Keratinocyte (primary cell): ENCODE measurements at regions not wholly inside any gene's neighbourhood (a gene's known extent, or its start where the extent isn't known, plus 50 kb on each side); places are given as distances from the start of the nearest gene placed in this dataset.

ENCODE experiments used
- DNase-seq: peaks from one replicate; pipeline ENCODE4 v3.0.0-alpha.2; 2011; ENCODE audit warnings: low read depth, missing footprints, low spot score
- FAIRE-seq: peaks from 2 replicates; lab custom pipeline; 2011; peaks lifted over from hg19 to GRCh38; lab: Jason Lieb, UNC
- H2AFZ ChIP-seq: 2 replicates; pipeline ENCODE4 v1.6.0; 2012; ENCODE audit warnings: low read length, control low read depth, inconsistent platforms; ENCODE audit not compliant: control insufficient read depth
- H3K27ac ChIP-seq: 2 replicates; pipeline ENCODE4 v1.5.1; 2011; ENCODE audit warnings: low read length; ENCODE audit not compliant: control insufficient read depth, insufficient read depth
- H3K27me3 ChIP-seq: 3 replicates; pipeline ENCODE4 v1.6.0; 2011; ENCODE audit warnings: low read length; ENCODE audit not compliant: control insufficient read depth, insufficient read depth; ENCODE audit errors: extremely low read depth
- H3K36me3 ChIP-seq, 2 experiments: 2 replicates in 1 of 2; 3 replicates in 1 of 2; pipeline ENCODE4 v1.5.1; 2011; ENCODE audit warnings: low read length in 2 of 2, mild to moderate bottlenecking in 1 of 2; ENCODE audit not compliant: control insufficient read depth in 2 of 2, insufficient read depth in 2 of 2; ENCODE audit errors: extremely low read depth in 1 of 2
- H3K4me1 ChIP-seq: 3 replicates; pipeline ENCODE4 v1.5.1; 2011; ENCODE audit warnings: low read length; ENCODE audit not compliant: control insufficient read depth, insufficient read depth; ENCODE audit errors: extremely low read depth
- H3K4me2 ChIP-seq: 3 replicates; pipeline ENCODE4 v1.6.0; 2011; ENCODE audit warnings: low read depth, low read length; ENCODE audit not compliant: control insufficient read depth, insufficient read depth; ENCODE audit errors: extremely low read depth
- H3K4me3 ChIP-seq, 3 experiments: fragments of 200-600 bp in 1 of 3; sonication (generic) in 1 of 3; 2 replicates in 2 of 3; 3 replicates in 1 of 3; pipeline ENCODE4 v1.5.1; 2011 to 2016; ENCODE audit warnings: low read length in 3 of 3, mild to moderate bottlenecking in 3 of 3, control low read depth in 2 of 3, inconsistent platforms in 1 of 3, low read depth in 1 of 3, mixed read lengths in 1 of 3, mixed run types in 1 of 3, moderate library complexity in 1 of 3; ENCODE audit not compliant: control insufficient read depth in 2 of 3, insufficient read depth in 2 of 3; ENCODE audit errors: extremely low read depth in 1 of 3
- H3K79me2 ChIP-seq: 2 replicates; pipeline ENCODE4 v1.6.0; 2012; ENCODE audit warnings: low read length; ENCODE audit not compliant: control insufficient read depth, insufficient read depth
- H3K9ac ChIP-seq: 3 replicates; pipeline ENCODE4 v1.6.0; 2011; ENCODE audit warnings: low read length; ENCODE audit not compliant: control insufficient read depth, insufficient read depth; ENCODE audit errors: extremely low read depth
- H3K9me1 ChIP-seq: 3 replicates; pipeline ENCODE4 v1.6.0; 2011; ENCODE audit warnings: low read length; ENCODE audit not compliant: control insufficient read depth, insufficient read depth; ENCODE audit errors: extremely low read depth
- H3K9me3 ChIP-seq: 2 replicates; pipeline ENCODE4 v1.5.1; 2012; ENCODE audit warnings: low read depth, low read length; ENCODE audit not compliant: control insufficient read depth
- H4K20me1 ChIP-seq: 3 replicates; pipeline ENCODE4 v1.6.0; 2011; ENCODE audit warnings: low read length; ENCODE audit not compliant: control insufficient read depth, insufficient read depth; ENCODE audit errors: extremely low read depth
- CTCF ChIP-seq, 3 experiments: IDR thresholded peaks in 1 of 3; conservative IDR thresholded peaks in 1 of 3; optimal IDR thresholded peaks in 1 of 3; 2 replicates in 2 of 3; 3 replicates in 1 of 3; pipeline versions ENCODE3 to v1.5.1; 2011; ENCODE audit warnings: low read length in 3 of 3, mild to moderate bottlenecking in 3 of 3, moderate library complexity in 2 of 3, control low read depth in 1 of 3, inconsistent platforms in 1 of 3; ENCODE audit not compliant: insufficient read depth in 2 of 3; ENCODE audit errors: extremely low read depth in 1 of 3
- EZH2 ChIP-seq: IDR thresholded peaks from one replicate; pipeline ENCODE4 v1.6.1; 2012; ENCODE audit warnings: inconsistent platforms, mild to moderate bottlenecking, low read length, moderate library complexity
- dilution Hi-C: fragments of 300-500 bp; cut with MboI; formaldehyde crosslinking; loops from one replicate; pipeline ENCODE4 v1.7.0; 2020; ENCODE audit warnings: low sequenced_read_pairs; ENCODE audit not compliant: extremely low pct_ligation_motif_present

- Histone ChIP-seq H3K27ac (no peak overlapping the region), H3K4me1 (no peaks in the 10 kb centered on the region)
- dilution Hi-C loops = no loop called here
Measured at GRCh38 chr4:115790812-115791211, 677.4 kb upstream of the NDST4 start.

GRCh38 chr4:115781528-115782146 is 668.2 kb upstream of the NDST4 start:
- dilution Hi-C loops = no loop called here
- TF ChIP-seq CTCF (optimal IDR thresholded peaks at IDR 0.05 in 1 of 3, IDR thresholded peaks at IDR 0.05 in 1 of 3, conservative IDR thresholded peaks at IDR 0.05 in 1 of 3; ENCODE audit: extremely low read depth in 1 of 3, insufficient read depth in 2 of 3, low read length in 3 of 3) = no peak
- no peak for TF ChIP-seq EZH2
- Histone ChIP-seq H3K79me2 (no peaks in the 10 kb centered on the region), H3K9me3 (no peaks in the 10 kb centered on the region), H4K20me1 (no peaks in the 10 kb centered on the region), H3K27ac (no peak overlapping the region), H3K27me3 (no peaks in the 10 kb centered on the region), H3K9ac (no peak overlapping the region), H2AFZ (no peak overlapping the region), H3K9me1 (no peaks in the 10 kb centered on the region), H3K4me2 (no peak overlapping the region), H3K4me3 (no peak overlapping the region), H3K4me1 (no peaks in the 10 kb centered on the region), H3K36me3 (no peaks in the 10 kb centered on the region)
- FAIRE-seq (no peak), DNase-seq (no peak)

More at GRCh38 chr4:115790812-115791211, 677.4 kb upstream of the NDST4 start:
- Histone ChIP-seq H3K27me3 (no peaks in the 10 kb centered on the region), H3K4me2 (no peak overlapping the region), H4K20me1 (no peaks in the 10 kb centered on the region), H2AFZ (no peak overlapping the region), H3K4me3 (no peak overlapping the region), H3K79me2 (no peaks in the 10 kb centered on the region), H3K9ac (no peak overlapping the region), H3K9me3 (no peaks in the 10 kb centered on the region), H3K9me1 (no peaks in the 10 kb centered on the region), H3K36me3 (no peaks in the 10 kb centered on the region)
- no peak for TF ChIP-seq EZH2
- no peak for TF ChIP-seq CTCF (optimal IDR thresholded peaks at IDR 0.05 in 1 of 3, IDR thresholded peaks at IDR 0.05 in 1 of 3, conservative IDR thresholded peaks at IDR 0.05 in 1 of 3; ENCODE audit: extremely low read depth in 1 of 3, insufficient read depth in 2 of 3, low read length in 3 of 3)
- DNase-seq (no peak), FAIRE-seq (no peak)
